SU-DHL-6 (cell line): ENCODE measurements at regions not wholly inside any gene's neighbourhood (a gene's known extent, or its start where the extent isn't known, plus 50 kb on each side); places are given as distances from the start of the nearest gene placed in this dataset.

Experiments
- H2AFZ ChIP-seq: fragments of 200-600 bp; sonication (generic); 2 replicates; pipeline ENCODE4 v1.6.1; 2014; ENCODE audit warnings: low read depth, mild to moderate bottlenecking, moderate library complexity, mixed read lengths, antibody characterized with exemption, low read length; ENCODE audit not compliant: severe bottlenecking
- H3F3A ChIP-seq: fragments of 200-600 bp; shearing (Covaris generic); 2 replicates; pipeline ENCODE4 v1.6.0; 2016; ENCODE audit warnings: antibody characterized with exemption, mild to moderate bottlenecking; ENCODE audit not compliant: insufficient read depth
- H3K27ac ChIP-seq: fragments of 200-600 bp; sonication (generic); 2 replicates; pipeline ENCODE4 v1.5.1; 2016; ENCODE audit warnings: low read depth, mild to moderate bottlenecking, low read length, moderate library complexity, mixed read lengths
- H3K27me3 ChIP-seq: fragments of 200-600 bp; sonication (generic), shearing (Covaris generic); 2 replicates; pipeline ENCODE4 v1.6.0; 2014; ENCODE audit warnings: mild to moderate bottlenecking, low read length
- H3K36me3 ChIP-seq: fragments of 200-600 bp; sonication (generic); 2 replicates; pipeline ENCODE4 v1.6.1; 2014; ENCODE audit warnings: mild to moderate bottlenecking, low read length, mixed read lengths
- H3K4me2 ChIP-seq: fragments of 300-600, 200-600 bp; shearing (Covaris generic), sonication (generic); 2 replicates; pipeline ENCODE4 v1.6.0; 2014; ENCODE audit warnings: low read length, low read depth, mild to moderate bottlenecking; ENCODE audit not compliant: poor library complexity, severe bottlenecking
- H3K4me3 ChIP-seq: fragments of 200-600 bp; sonication (generic); 2 replicates; pipeline ENCODE4 v1.5.1; 2014; ENCODE audit warnings: antibody characterized with exemption, low read length, mild to moderate bottlenecking, mixed read lengths; ENCODE audit not compliant: insufficient read depth, poor library complexity, severe bottlenecking
- H3K79me2 ChIP-seq: fragments of 200-600 bp; sonication (generic); 2 replicates; pipeline ENCODE4 v1.6.1; 2014; ENCODE audit warnings: mild to moderate bottlenecking, low read length, moderate library complexity; ENCODE audit not compliant: insufficient read depth
- H3K9ac ChIP-seq: fragments of 200-600 bp; sonication (generic); 2 replicates; pipeline ENCODE4 v1.7.0; 2014; ENCODE audit warnings: mild to moderate bottlenecking, low read length
- H3K9me2 ChIP-seq: fragments of 200-600 bp; sonication (generic); replicated peaks from 2 replicates; pipeline ENCODE4 v1.6.1; 2014; ENCODE audit warnings: low read length; ENCODE audit not compliant: insufficient read depth
- H3K9me3 ChIP-seq: fragments of 200-600 bp; sonication (generic); 2 replicates; pipeline ENCODE4 v1.6.1; 2014; ENCODE audit warnings: low read length, mixed read lengths; ENCODE audit not compliant: insufficient read depth
- H4K20me1 ChIP-seq: fragments of 200-600 bp; sonication (generic); 2 replicates; pipeline ENCODE4 v1.6.1; 2014; ENCODE audit warnings: low read depth, mild to moderate bottlenecking, antibody characterized with exemption, low read length, moderate library complexity, mixed read lengths
- CTCF ChIP-seq: fragments of 200-600 bp; sonication (generic); IDR thresholded peaks from one replicate; pipeline ENCODE4 v1.5.1; 2017; ENCODE audit warnings: antibody characterized with exemption, mild to moderate bottlenecking, low read length, moderate library complexity; ENCODE audit not compliant: insufficient read depth, poor library complexity, severe bottlenecking
- EZH2phosphoT487 ChIP-seq: fragments of 200-600 bp; sonication (generic), shearing (Covaris generic); conservative IDR thresholded peaks from 2 replicates; pipeline ENCODE4 v1.6.1; 2018; ENCODE audit warnings: mild to moderate bottlenecking, antibody characterized with exemption, low read length, moderate library complexity, mixed read lengths

DNA sequence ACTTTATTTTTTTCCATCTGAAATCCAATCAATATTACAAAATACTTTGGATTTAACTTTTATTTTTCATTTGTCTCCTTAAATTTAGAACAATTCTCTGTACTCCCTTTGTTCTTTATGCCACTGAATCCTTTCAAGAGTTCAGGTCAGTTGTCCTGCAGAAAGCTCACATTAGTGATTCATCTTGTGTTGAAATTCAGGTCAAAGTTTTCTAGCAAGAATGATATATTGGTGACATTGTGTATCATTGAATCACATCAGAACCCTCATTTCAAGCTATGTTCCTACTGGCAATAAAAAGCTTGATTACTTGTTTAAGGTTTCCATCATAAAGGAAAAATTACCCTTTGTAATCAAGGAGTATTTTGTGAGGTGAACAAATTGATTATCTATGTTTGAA lies 378.8 kb upstream of the STEAP1 start:
- no peaks in the 10 kb centered on the region for H3K9me3 ChIP-seq
- no peak for TF ChIP-seq EZH2phosphoT487
- TF ChIP-seq CTCF, result no peak
- H3K4me2 ChIP-seq, result no peak overlapping the region
- no peaks in the 10 kb centered on the region for H3K27me3 ChIP-seq
- no peaks in the 10 kb centered on the region for H3F3A ChIP-seq
- H3K27ac ChIP-seq, result no peak overlapping the region
- no peaks in the 10 kb centered on the region for H4K20me1 ChIP-seq
- no peak overlapping the region for H3K4me3 ChIP-seq
- no peak overlapping the region for H3K9ac ChIP-seq
- no peak overlapping the region for H2AFZ ChIP-seq
- no peaks in the 10 kb centered on the region for H3K36me3 ChIP-seq
- H3K9me2 ChIP-seq, result no peaks in the 10 kb centered on the region
- H3K79me2 ChIP-seq, result no peaks in the 10 kb centered on the region

- Histone ChIP-seq H3K4me2 (no peak overlapping the region), H3K27me3 (no peaks in the 10 kb centered on the region), H3K27ac (no peak overlapping the region), H3K4me3 (no peak overlapping the region), H3K9ac (no peak overlapping the region), H4K20me1 (no peaks in the 10 kb centered on the region), H3K9me3 (no peaks in the 10 kb centered on the region), H3F3A (no peaks in the 10 kb centered on the region), H3K79me2 (no peaks in the 10 kb centered on the region), H3K9me2 (no peaks in the 10 kb centered on the region), H2AFZ (no peak overlapping the region), H3K36me3 (no peaks in the 10 kb centered on the region)
- TF ChIP-seq EZH2phosphoT487 (no peak), CTCF (no peak)
These were observed 377.3 kb upstream of the STEAP1 start for GRCh38 chr7:89776980-89777379.

- Histone ChIP-seq H3F3A (no peaks in the 10 kb centered on the region), H3K36me3 (no peaks in the 10 kb centered on the region), H3K9me2 (no peaks in the 10 kb centered on the region), H3K79me2 (no peaks in the 10 kb centered on the region), H2AFZ (no peak overlapping the region), H3K27me3 (no peaks in the 10 kb centered on the region), H3K4me3 (no peak overlapping the region), H3K4me2 (no peak overlapping the region), H3K9me3 (no peaks in the 10 kb centered on the region), H3K27ac (no peak overlapping the region), H3K9ac (no peak overlapping the region), H4K20me1 (no peaks in the 10 kb centered on the region)
- TF ChIP-seq EZH2phosphoT487 (no peak), CTCF (no peak)
These were observed 376.8 kb upstream of the STEAP1 start for GRCh38 chr7:89777499-89777898.

- no peaks in the 10 kb centered on the region for H3K79me2 ChIP-seq
- TF ChIP-seq EZH2phosphoT487 (no peak), CTCF (no peak)
- no peaks in the 10 kb centered on the region for H3K27me3 ChIP-seq
- H3F3A ChIP-seq, result no peaks in the 10 kb centered on the region
- H3K4me2 ChIP-seq, result no peak overlapping the region
- no peak overlapping the region for H3K9ac ChIP-seq
- H3K9me2 ChIP-seq, result no peaks in the 10 kb centered on the region
- no peaks in the 10 kb centered on the region for H3K9me3 ChIP-seq
- no peaks in the 10 kb centered on the region for H4K20me1 ChIP-seq
- no peak overlapping the region for H3K27ac ChIP-seq
- no peaks in the 10 kb centered on the region for H3K36me3 ChIP-seq
- no peak overlapping the region for H2AFZ ChIP-seq
- H3K4me3 ChIP-seq, result no peak overlapping the region
These were observed 374.0 kb upstream of the STEAP1 start for GRCh38 chr7:89780291-89780690.
